Calu3 (cell line): ENCODE measurements at regions not wholly inside any gene's neighbourhood (a gene's known extent, or its start where the extent isn't known, plus 50 kb on each side); places are given as distances from the start of the nearest gene placed in this dataset.

Source experiments
- BruUV-seq: library from RNA; stranded (reverse); fragments of 400-500 nt; replicated peaks from 2 replicates; lab custom pipeline; 2021; lab: Mats Ljungman, UMichigan
- CTCF ChIA-PET: fragments of 300-600 bp; sonication (Branson Sonifier 250); formaldehyde crosslinking; loops from one replicate; lab custom pipeline; 2022; ENCODE audit warnings: antibody characterized with exemption; lab: Charles Lee
- DNase-seq: peaks from one replicate; pipeline ENCODE4 v3.0.0; 2022
- H3K27ac Mint-ChIP-seq: one replicate; pipeline ENCODE4 v1.8.0; 2022; ENCODE audit warnings: mixed read lengths; ENCODE audit not compliant: unreplicated experiment
- H3K27me3 Mint-ChIP-seq: one replicate; pipeline ENCODE4 v1.8.0; 2022; ENCODE audit warnings: mixed read lengths; ENCODE audit not compliant: unreplicated experiment
- H3K36me3 Mint-ChIP-seq: one replicate; pipeline ENCODE4 v1.8.0; 2022; ENCODE audit warnings: mild to moderate bottlenecking, moderate library complexity, mixed read lengths; ENCODE audit not compliant: insufficient read depth, unreplicated experiment
- H3K4me1 Mint-ChIP-seq: one replicate; pipeline ENCODE4 v1.8.0; 2022; ENCODE audit warnings: mild to moderate bottlenecking, low read depth, mixed read lengths; ENCODE audit not compliant: unreplicated experiment
- H3K4me3 Mint-ChIP-seq: one replicate; pipeline ENCODE4 v1.8.0; 2022; ENCODE audit warnings: mild to moderate bottlenecking, low read depth, moderate library complexity, mixed read lengths; ENCODE audit not compliant: unreplicated experiment
- H3K9me3 Mint-ChIP-seq: one replicate; pipeline ENCODE4 v1.8.0; 2022; ENCODE audit warnings: low read depth, mixed read lengths; ENCODE audit not compliant: unreplicated experiment
- CTCF ChIP-seq: fragments of 200-600 bp; IDR thresholded peaks from one replicate; pipeline ENCODE4 v1.8.0; 2022; ENCODE audit warnings: antibody characterized with exemption; ENCODE audit not compliant: unreplicated experiment
- intact Hi-C: fragments of 100-400 bp; cut with micrococcal nuclease; formaldehyde crosslinking; loops from one replicate; pipeline ENCODE4 v1.10.0; 2022; ENCODE audit not compliant: unreplicated experiment

- no peaks in the 10 kb centered on the region for H3K4me1 Mint-ChIP-seq
- H3K27ac Mint-ChIP-seq, result no peak overlapping the region
- H3K27me3 Mint-ChIP-seq, result no peaks in the 10 kb centered on the region
- CTCF ChIA-PET, result no interaction called here
- intact Hi-C loops, result no loop called here
- H3K36me3 Mint-ChIP-seq, result peaks cover 5% of the 10 kb centered on the region
- no peak overlapping the region for H3K4me3 Mint-ChIP-seq
- no peak for DNase-seq
- BruUV-seq, result no TSS peak
- no peak for TF ChIP-seq CTCF
- H3K9me3 Mint-ChIP-seq, result peaks cover 3% of the 10 kb centered on the region
Measured at GRCh38 chr2:137797641-137798040, 166.6 kb upstream of the HNMT start.

- intact Hi-C loops, result no loop called here
- TF ChIP-seq CTCF, result no peak
- H3K27ac Mint-ChIP-seq, result no peak overlapping the region
Measured at GRCh38 chr2:137799600-137799999, 164.7 kb upstream of the HNMT start.

GRCh38 chr2:137800386-137800785 is 163.9 kb upstream of the HNMT start:
- intact Hi-C loops, result no loop called here
- no TSS peak for BruUV-seq
- H3K9me3 Mint-ChIP-seq, result peaks cover 3% of the 10 kb centered on the region

More at GRCh38 chr2:137799600-137799999, 164.7 kb upstream of the HNMT start:
- H3K27me3 Mint-ChIP-seq, result no peaks in the 10 kb centered on the region
- peaks cover 3% of the 10 kb centered on the region for H3K9me3 Mint-ChIP-seq
- H3K36me3 Mint-ChIP-seq, result peaks cover 5% of the 10 kb centered on the region
- no peak for DNase-seq
- no TSS peak for BruUV-seq
- CTCF ChIA-PET, result no interaction called here
- no peak overlapping the region for H3K4me3 Mint-ChIP-seq
- H3K4me1 Mint-ChIP-seq, result no peaks in the 10 kb centered on the region

GRCh38 chr2:137801228-137801627 is 163.0 kb upstream of the HNMT start:
- intact Hi-C loops, result no loop called here
- CTCF ChIA-PET, result no interaction called here
- no peaks in the 10 kb centered on the region for H3K4me1 Mint-ChIP-seq
- no peak overlapping the region for H3K4me3 Mint-ChIP-seq
- TF ChIP-seq CTCF, result no peak
- BruUV-seq, result no TSS peak
- peaks cover 5% of the 10 kb centered on the region for H3K36me3 Mint-ChIP-seq
- no peaks in the 10 kb centered on the region for H3K27me3 Mint-ChIP-seq
- no peak overlapping the region for H3K27ac Mint-ChIP-seq
- DNase-seq, result no peak
- H3K9me3 Mint-ChIP-seq, result peaks cover 3% of the 10 kb centered on the region

More at GRCh38 chr2:137800386-137800785, 163.9 kb upstream of the HNMT start:
- Mint-ChIP-seq H3K4me1 (no peaks in the 10 kb centered on the region), H3K27me3 (no peaks in the 10 kb centered on the region), H3K27ac (no peak overlapping the region), H3K4me3 (no peak overlapping the region), H3K36me3 (peaks cover 5% of the 10 kb centered on the region)
- CTCF ChIA-PET, result no interaction called here
- DNase-seq, result no peak
- no peak for TF ChIP-seq CTCF
